WTC11 (cell line): ENCODE measurements at regions not wholly inside any gene's neighbourhood (a gene's known extent, or its start where the extent isn't known, plus 50 kb on each side); places are given as distances from the start of the nearest gene placed in this dataset.

Experiments
- ATAC-seq: fragments of 200-7000 bp; cut with Tn5 transposase; 2 replicates; pipeline ENCODE4 v1.10.0; 2021; ENCODE audit warnings: mild to moderate bottlenecking, moderate library complexity
- CTCF ChIA-PET: fragments of 300-600 bp; sonication (Branson Sonifier 250); formaldehyde crosslinking; loops from one replicate; lab custom pipeline; 2021; ENCODE audit warnings: antibody characterized with exemption; lab: Charles Lee
- POLR2A ChIA-PET: fragments of 350-600 bp; sonication (Branson Sonifier 250); formaldehyde crosslinking; loops from one replicate; lab custom pipeline; 2021; ENCODE audit warnings: antibody characterized with exemption; lab: Charles Lee
- DNase-seq: peaks from one replicate; pipeline ENCODE4 v3.0.0; 2021; ENCODE audit warnings: low spot score
- H3K27ac Mint-ChIP-seq: 2 replicates; pipeline ENCODE4 v1.8.0; 2021; ENCODE audit warnings: mixed read lengths
- H3K27me3 Mint-ChIP-seq: 2 replicates; pipeline ENCODE4 v1.8.0; 2021; ENCODE audit warnings: low read depth, mild to moderate bottlenecking, moderate library complexity, mixed read lengths
- H3K36me3 Mint-ChIP-seq: 2 replicates; pipeline ENCODE4 v1.8.0; 2021; ENCODE audit warnings: mixed read lengths
- H3K4me1 Mint-ChIP-seq: 2 replicates; pipeline ENCODE4 v1.8.0; 2022; ENCODE audit warnings: mixed read lengths
- H3K4me3 Mint-ChIP-seq: 2 replicates; pipeline ENCODE4 v1.8.0; 2021; ENCODE audit warnings: mild to moderate bottlenecking, moderate library complexity, mixed read lengths
- H3K9me3 Mint-ChIP-seq: 2 replicates; pipeline ENCODE4 v1.8.0; 2021; ENCODE audit warnings: mixed read lengths
- AFF4 ChIP-seq: sonication (generic); formaldehyde crosslinking; IDR thresholded peaks from 2 replicates; pipeline ENCODE4 v1.8.1; 2023; ENCODE audit warnings: mild to moderate bottlenecking, missing genetic modification reagents, borderline replicate concordance
- CDX4 ChIP-seq: fragments of 250-450 bp; sonication (Bioruptor Pico); IDR thresholded peaks from 2 replicates; pipeline ENCODE4 v1.9.0; 2021; ENCODE audit warnings: moderate library complexity, mild to moderate bottlenecking, inconsistent platforms, borderline replicate concordance
- E2F4 ChIP-seq: sonication (generic); formaldehyde crosslinking; IDR thresholded peaks from 2 replicates; pipeline ENCODE4 v1.8.1; 2022; ENCODE audit warnings: low read depth, mild to moderate bottlenecking, moderate library complexity, missing genetic modification reagents, borderline replicate concordance
- GTF2I ChIP-seq: fragments of 250-450 bp; sonication (Bioruptor Pico); conservative IDR thresholded peaks from 2 replicates; pipeline ENCODE4 v1.4.0; 2021; ENCODE audit warnings: mild to moderate bottlenecking
- MAX ChIP-seq: sonication (generic); formaldehyde crosslinking; IDR thresholded peaks from 2 replicates; pipeline ENCODE4 v1.8.0; 2022; ENCODE audit warnings: mild to moderate bottlenecking, missing genetic modification reagents
- MLX ChIP-seq: sonication (generic); formaldehyde crosslinking; IDR thresholded peaks from 2 replicates; pipeline ENCODE4 v1.8.1; 2023; ENCODE audit warnings: mild to moderate bottlenecking, missing genetic modification reagents, moderate library complexity
- NFYB ChIP-seq: sonication (generic); formaldehyde crosslinking; conservative IDR thresholded peaks from 2 replicates; pipeline ENCODE4 v1.8.0; 2022; ENCODE audit warnings: low read depth, missing genetic modification reagents
- RORB ChIP-seq: fragments of 250-450 bp; sonication (Bioruptor Pico); IDR thresholded peaks from 2 replicates; pipeline ENCODE4 v1.9.0; 2021; ENCODE audit warnings: mild to moderate bottlenecking
- ZNF219 ChIP-seq: sonication (generic); formaldehyde crosslinking; IDR thresholded peaks from 2 replicates; pipeline ENCODE4 v1.8.0; 2023; ENCODE audit warnings: missing genetic modification reagents, mild to moderate bottlenecking, borderline replicate concordance
- ZNF232 ChIP-seq: sonication (generic); formaldehyde crosslinking; IDR thresholded peaks from 2 replicates; pipeline ENCODE4 v1.8.0; 2022; ENCODE audit warnings: mild to moderate bottlenecking, missing genetic modification reagents
- ZNF263 ChIP-seq: sonication (generic); formaldehyde crosslinking; IDR thresholded peaks from 2 replicates; pipeline ENCODE4 v1.8.1; 2022; ENCODE audit warnings: low read depth, mild to moderate bottlenecking, moderate library complexity, missing genetic modification reagents
- ZNF396 ChIP-seq: fragments of 250-450 bp; sonication (Bioruptor Pico); IDR thresholded peaks from 2 replicates; pipeline ENCODE4 v1.8.0; 2021; ENCODE audit warnings: mild to moderate bottlenecking, moderate library complexity, borderline replicate concordance
- ZNF512 ChIP-seq: sonication (generic); formaldehyde crosslinking; IDR thresholded peaks from 2 replicates; pipeline ENCODE4 v1.8.1; 2022; ENCODE audit warnings: missing genetic modification reagents, borderline replicate concordance
- ZNF532 ChIP-seq: fragments of 250-450 bp; sonication (Bioruptor Pico); IDR thresholded peaks from 2 replicates; pipeline ENCODE4 v1.9.0; 2021; ENCODE audit warnings: mild to moderate bottlenecking, borderline replicate concordance
- ZSCAN18 ChIP-seq: fragments of 250-450 bp; sonication (Bioruptor Pico); IDR thresholded peaks from 2 replicates; pipeline ENCODE4 v2.1.2; 2022; ENCODE audit warnings: mild to moderate bottlenecking, moderate library complexity

- no peak for DNase-seq
- Mint-ChIP-seq H3K27ac (no peak overlapping the region), H3K36me3 (no peaks in the 10 kb centered on the region), H3K4me3 (no peak overlapping the region)
- CTCF ChIA-PET, result no interaction called here
- POLR2A ChIA-PET, result no interaction called here
- TF ChIP-seq ZSCAN18 (CRISPR knock-in tag), result no peak
- no peak for TF ChIP-seq NFYB (CRISPR knock-in tag)
- TF ChIP-seq ZNF512, result no peak
- TF ChIP-seq ZNF532 (CRISPR knock-in tag), result no peak
- no peak for TF ChIP-seq AFF4 (CRISPR knock-in tag)
- TF ChIP-seq ZNF263 (CRISPR knock-in tag), result no peak
- no peak for TF ChIP-seq ZNF232 (CRISPR knock-in tag)
- no peak for TF ChIP-seq ZNF396 (CRISPR knock-in tag)
- no peak for TF ChIP-seq RORB
- no peak for TF ChIP-seq ZNF219
- no peak for TF ChIP-seq E2F4 (CRISPR knock-in tag)
- TF ChIP-seq GTF2I, result no peak
- no peak for TF ChIP-seq CDX4
- TF ChIP-seq MAX (CRISPR knock-in tag), result no peak
- no peak for TF ChIP-seq MLX (CRISPR knock-in tag)
- TF ChIP-seq, all 79 proteins: peak for 0
- H3K4me1 Mint-ChIP-seq, result no peaks in the 10 kb centered on the region
- H3K27me3 Mint-ChIP-seq, result no peaks in the 10 kb centered on the region
- ATAC-seq, result no peak
- no peaks in the 10 kb centered on the region for H3K9me3 Mint-ChIP-seq
Measured at GRCh38 chr1:103337779-103338178, 187.7 kb upstream of the RNPC3 start.
